ENCODE measurements at regions not wholly inside any gene's neighbourhood (a gene's known extent, or its start where the extent isn't known, plus 50 kb on each side); places are given as distances from the start of the nearest gene placed in this dataset.

DNA sequence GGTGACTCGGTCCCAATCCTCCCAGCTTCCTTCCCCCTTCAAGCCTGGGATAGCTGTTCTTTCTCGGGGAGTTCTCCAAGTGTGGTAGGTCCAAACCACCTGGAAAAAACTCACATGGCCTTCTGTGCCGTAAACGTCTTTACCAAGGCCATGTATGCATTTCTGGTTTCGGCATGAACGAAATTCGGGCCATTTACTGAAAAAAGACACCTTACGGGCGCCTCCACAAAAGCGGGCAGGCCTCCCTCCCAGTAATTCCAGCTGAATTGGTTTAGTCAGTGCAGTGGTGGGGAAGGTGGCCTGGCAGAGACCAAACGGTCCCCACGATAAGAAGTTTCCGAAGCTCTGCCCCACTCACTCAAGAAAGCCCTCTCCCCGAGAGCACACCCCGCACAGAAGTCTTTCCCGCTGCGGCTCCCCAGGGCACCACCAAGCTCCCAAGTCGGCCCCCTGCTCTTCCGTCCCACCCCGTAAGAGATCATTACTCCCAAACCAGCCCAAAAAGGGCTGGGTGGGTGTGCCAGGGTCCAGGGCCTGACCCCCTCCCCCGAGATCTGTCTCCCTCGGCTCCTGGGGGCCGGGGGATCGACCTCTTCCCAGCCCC is 86.3 kb upstream of the MELK start:
- TF ChIP-seq, protein P1, sequence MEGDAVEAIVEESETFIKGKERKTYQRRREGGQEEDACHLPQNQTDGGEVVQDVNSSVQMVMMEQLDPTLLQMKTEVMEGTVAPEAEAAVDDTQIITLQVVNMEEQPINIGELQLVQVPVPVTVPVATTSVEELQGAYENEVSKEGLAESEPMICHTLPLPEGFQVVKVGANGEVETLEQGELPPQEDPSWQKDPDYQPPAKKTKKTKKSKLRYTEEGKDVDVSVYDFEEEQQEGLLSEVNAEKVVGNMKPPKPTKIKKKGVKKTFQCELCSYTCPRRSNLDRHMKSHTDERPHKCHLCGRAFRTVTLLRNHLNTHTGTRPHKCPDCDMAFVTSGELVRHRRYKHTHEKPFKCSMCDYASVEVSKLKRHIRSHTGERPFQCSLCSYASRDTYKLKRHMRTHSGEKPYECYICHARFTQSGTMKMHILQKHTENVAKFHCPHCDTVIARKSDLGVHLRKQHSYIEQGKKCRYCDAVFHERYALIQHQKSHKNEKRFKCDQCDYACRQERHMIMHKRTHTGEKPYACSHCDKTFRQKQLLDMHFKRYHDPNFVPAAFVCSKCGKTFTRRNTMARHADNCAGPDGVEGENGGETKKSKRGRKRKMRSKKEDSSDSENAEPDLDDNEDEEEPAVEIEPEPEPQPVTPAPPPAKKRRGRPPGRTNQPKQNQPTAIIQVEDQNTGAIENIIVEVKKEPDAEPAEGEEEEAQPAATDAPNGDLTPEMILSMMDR (conservative IDR thresholded peaks at IDR 0.05; ENCODE audit: low read depth, low read length) = no peak
- TF ChIP-seq POLR2A (IDR thresholded peaks at IDR 0.05; ENCODE audit: low read depth, low read length) = no peak
- TF ChIP-seq CEBPB (IDR thresholded peaks at IDR 0.05; ENCODE audit: low read depth, low read length) = no peak
- TF ChIP-seq RAD21 (IDR thresholded peaks at IDR 0.05; ENCODE audit: low read length) = no peak

All from IMR-90 (cell line).